Ramos (cell line): ENCODE measurements at regions not wholly inside any gene's neighbourhood (a gene's known extent, or its start where the extent isn't known, plus 50 kb on each side); places are given as distances from the start of the nearest gene placed in this dataset.

Source experiments
- in situ Hi-C: fragments of 300-500 bp; cut with MboI; formaldehyde crosslinking; loops from one replicate; pipeline ENCODE4 v1.14.3; 2022; ENCODE audit warnings: low sequenced_read_pairs; ENCODE audit not compliant: unreplicated experiment

DNA sequence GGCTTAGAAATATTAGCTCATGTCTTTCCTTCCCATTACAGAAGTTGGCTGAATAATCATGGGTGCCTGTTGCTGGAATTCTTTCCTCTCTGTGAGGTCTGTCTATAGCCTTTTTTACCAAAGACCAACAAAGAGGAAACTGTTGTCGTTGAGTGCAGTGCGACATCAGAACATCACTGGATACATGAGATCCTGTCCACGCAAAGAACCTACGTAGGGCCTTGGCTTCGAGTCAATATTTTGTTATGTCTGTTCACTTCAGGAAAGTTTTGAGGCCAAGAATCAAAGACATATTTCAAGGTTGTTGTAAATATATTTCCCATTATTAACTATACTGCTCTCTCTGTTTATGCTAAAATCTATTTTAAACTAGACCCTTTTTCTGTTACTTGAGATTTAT, 101.5 kb upstream of the IL12A start:
- in situ Hi-C loops = loop anchor here (25.0 kb wide), 1 partner anchor 600 kb away; no protein-coding TSS in a partner anchor

DNA sequence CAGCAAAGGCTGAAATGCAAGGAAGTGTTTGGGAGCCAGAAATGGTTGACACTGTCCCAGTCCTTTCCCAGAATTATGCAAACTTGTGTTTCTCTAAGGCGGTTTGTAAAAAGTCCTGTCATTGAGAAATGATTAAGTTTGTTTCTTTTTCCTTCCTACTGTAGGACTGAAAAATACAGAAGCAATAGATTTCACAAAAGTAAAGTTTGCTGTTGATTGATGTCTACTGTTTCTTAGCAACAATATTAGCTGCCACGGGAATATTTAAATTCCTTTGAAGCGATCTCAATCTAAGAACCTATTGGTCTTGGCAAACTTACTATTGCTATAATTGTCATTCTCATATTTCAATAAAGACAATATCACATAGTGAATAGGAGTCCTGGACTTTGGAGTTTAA, 100.7 kb upstream of the IL12A start:
- in situ Hi-C loops = loop anchor here (25.0 kb wide), 1 partner anchor 599 kb away; no protein-coding TSS in a partner anchor

DNA sequence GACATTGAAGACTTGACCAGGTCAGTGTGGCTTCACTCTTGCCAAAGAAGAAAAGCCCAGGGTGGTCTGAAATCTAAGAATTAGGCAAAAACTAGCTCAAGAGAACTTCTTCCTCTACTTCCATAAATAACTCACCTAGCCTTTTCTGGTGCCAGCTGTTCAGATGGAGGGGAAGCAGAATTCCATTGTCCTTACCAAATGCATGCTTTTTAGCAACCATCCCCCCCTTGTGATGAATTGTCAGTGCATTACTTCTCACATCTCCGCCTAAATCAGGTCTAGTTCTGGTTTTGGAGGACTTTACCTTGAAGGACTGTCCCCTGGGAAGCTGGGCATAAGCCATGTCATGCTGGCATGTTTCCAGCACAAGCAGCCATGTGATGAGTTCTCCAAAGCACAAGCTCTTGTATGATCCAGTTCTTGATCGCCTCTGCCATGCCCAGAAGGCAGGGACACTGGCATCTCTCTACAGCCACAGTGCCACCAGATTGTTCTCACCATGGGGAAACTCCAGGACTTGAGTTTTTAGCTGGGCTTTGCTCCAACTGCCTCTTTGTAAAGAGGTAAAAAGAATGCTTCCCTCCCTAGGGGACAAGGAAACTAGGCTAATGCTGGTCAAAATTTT, 96.4 kb upstream of the IL12A start:
- in situ Hi-C loops = loop anchor here (25.0 kb wide), 1 partner anchor 595 kb away; no protein-coding TSS in a partner anchor

DNA sequence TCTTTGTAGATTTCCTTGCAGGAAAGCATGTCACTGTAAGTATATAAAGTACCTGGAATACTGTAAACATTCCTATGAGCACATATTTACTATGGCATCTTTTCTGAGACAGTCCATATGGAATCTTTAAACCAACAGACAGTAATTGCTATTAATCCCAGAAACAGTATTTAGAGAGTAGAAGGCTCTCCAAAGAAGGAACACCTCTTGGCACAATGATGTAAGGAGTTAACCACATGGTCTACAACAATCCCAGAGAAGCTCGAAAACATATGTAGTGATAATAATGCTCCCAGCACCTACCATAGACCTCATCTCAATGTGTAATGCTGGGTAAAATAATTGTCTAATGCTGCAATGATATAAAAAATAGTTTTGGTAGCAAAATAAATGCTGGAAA, 95.8 kb upstream of the IL12A start:
- in situ Hi-C loops = loop anchor here (25.0 kb wide), 1 partner anchor 594 kb away; no protein-coding TSS in a partner anchor

DNA sequence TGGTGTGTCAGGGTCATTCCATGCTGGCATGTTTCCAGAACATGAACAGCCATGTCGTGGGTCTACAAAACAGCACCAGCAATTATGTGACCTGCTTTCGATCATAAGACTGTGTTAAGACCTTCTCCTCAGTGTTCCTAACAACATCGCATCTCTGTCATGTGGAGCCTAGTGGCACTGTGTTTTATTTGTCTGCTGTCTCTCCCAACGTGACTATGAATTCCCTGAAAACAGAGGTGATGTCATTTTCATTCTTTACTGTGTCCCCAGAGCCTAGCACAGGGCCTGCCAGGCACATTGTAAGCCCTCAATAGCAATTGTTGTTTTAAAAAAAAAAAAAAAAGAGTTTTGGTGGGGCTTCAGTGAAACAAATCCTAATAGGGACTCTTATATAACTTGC, 94.2 kb upstream of the IL12A start:
- in situ Hi-C loops = loop anchor here (25.0 kb wide), 1 partner anchor 593 kb away; no protein-coding TSS in a partner anchor

DNA sequence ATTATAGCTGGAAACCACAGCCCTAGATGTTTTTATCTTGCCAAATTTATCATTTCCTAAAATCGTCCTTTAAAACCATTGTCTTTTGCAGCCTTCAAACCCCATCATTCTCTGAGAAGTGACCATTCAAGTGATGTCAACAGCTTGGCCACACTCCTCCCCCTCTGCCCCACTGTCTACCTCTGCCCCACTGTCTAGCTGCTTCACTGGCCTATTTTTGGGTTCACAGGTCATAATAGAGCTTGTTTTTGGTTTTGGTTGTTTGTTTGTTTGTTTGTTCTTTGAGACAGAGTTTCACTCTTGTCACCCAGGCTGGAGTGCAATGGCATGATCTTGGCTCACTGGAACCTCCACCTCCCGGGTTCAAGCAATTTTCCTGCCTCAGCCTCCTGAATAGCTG, 93.2 kb upstream of the IL12A start:
- in situ Hi-C loops = loop anchor here (25.0 kb wide), 1 partner anchor 592 kb away; no protein-coding TSS in a partner anchor

DNA sequence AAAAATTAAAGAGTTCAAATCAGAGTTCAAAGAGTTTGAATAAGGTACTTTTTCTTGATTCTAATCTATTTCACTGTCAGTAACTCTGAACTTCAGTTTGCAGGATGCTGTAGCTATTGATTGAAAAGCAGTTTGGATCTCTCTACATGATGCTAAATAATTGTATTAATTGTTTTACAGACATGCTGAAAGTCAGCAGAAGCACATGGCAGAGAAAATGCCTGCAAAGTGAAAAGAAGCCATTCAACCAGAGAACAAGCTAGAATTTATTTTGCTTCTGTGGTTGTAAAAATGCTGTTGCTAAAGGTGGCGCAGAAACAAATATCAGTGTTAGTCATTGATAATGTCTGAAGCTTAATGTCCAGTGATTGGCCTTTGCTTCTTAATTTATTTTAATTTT, 92.1 kb upstream of the IL12A start:
- in situ Hi-C loops = loop anchor here (25.0 kb wide), 1 partner anchor 591 kb away; no protein-coding TSS in a partner anchor

DNA sequence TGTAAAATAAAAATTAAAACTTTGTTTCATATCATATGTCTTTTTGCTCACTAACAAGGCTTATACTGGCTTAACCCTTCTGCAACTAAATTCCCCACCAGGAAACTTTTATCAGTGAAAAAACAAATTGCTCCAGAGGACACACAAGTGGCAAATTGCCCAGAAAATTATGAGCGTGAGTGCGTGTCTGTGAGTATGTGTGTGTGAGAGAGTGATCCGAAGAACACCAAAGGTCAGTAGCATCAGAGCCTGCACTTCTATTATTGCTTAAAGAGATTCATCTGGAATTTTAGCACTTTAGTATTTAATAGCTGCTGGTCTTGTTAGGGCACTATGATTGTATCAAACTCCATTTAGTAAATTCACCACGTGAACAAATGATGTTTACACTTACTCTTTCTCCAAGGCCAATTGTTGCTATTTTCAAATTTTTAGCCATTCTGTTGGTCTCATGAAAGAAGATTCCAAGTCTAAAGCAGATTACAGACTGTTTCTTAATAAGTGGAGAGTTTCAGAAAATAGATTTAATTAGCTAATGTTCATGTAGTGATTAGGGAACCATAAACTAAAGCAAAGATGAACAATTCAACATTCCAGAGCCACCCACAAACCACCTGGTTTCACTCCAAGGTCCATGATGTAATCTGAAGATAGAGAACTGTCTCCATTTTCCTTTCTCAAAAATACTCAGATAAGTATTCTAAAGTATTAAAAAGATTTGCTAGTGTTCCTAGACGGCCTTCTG, 91.1 kb upstream of the IL12A start:
- in situ Hi-C loops = loop anchor here (25.0 kb wide), 1 partner anchor 590 kb away; no protein-coding TSS in a partner anchor

DNA sequence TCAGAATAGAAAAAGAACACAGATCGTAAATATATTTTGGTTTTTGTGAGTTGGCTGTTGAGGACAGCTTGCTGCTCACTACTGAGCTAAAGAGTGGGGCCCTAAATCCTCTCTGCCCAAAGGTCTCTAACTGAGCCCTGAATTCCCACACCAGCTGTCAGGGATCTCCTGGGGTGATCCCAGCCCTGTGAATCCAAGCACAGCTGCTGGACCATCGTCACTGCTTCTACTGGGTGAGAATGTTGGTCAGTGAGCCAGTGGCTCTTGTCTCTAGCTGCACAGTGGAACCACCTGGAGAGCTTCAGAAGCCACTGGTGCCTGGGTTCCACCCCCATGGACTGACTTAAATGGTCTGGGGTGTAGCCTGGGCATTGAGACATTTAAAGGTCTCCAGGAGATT, 90.5 kb upstream of the IL12A start:
- in situ Hi-C loops = loop anchor here (25.0 kb wide), 1 partner anchor 589 kb away; no protein-coding TSS in a partner anchor

DNA sequence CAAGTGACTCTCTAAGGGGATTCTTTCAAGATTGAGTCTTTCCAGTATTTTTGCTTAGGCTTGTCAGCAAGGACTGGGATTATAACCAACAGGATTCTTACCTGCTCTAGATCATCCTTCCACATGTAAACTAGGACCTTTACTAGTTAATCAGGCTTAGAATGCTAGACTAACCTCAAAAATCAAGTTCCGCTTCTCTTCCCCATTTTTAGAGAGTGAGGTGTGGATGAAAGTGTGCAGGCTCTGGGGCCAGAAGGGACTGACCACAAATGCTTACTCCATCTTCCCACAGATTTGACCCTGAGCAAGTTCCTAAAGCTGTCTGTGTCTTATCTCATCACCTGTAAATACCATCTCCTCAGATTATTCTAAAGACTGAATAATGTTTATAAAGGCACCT, 89.5 kb upstream of the IL12A start:
- in situ Hi-C loops = loop anchor here (25.0 kb wide), 1 partner anchor 588 kb away; no protein-coding TSS in a partner anchor

DNA sequence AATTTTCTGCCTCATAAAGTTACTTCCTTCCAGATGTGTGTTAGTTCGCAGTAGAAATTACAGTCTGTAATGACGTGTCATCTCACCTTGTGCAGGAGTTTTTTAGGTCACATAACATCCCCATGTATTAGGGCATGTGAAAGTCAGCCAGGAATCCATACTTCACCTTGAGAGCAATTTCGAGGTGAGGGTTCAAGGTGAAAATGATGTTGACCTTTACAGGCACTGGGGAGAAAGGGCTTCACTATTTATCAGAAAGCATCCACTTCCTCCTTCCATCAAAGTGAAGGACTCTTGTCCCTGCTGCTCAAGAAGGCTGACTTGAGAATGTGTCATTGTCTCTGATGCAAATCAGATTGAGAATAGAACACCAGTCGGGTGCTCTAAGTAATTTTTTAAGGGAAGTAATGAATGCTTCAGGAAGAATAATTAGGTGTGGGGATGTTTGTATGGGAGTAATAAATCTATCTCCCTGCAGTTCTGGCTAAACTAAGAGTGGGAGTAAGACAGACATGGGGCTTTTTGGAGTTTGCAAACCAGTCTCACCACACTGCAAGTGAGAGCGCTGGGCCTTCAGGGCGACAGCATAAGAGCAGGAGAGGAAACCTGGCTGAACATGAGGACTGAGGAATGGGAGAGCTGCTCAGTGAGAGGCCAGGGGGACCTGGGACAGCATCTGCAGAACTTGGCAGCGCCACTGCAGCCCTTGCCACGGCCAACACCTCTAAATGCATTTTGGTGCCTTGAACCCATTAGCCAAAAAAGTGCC, 85.9 kb upstream of the IL12A start:
- in situ Hi-C loops = no loop called here

DNA sequence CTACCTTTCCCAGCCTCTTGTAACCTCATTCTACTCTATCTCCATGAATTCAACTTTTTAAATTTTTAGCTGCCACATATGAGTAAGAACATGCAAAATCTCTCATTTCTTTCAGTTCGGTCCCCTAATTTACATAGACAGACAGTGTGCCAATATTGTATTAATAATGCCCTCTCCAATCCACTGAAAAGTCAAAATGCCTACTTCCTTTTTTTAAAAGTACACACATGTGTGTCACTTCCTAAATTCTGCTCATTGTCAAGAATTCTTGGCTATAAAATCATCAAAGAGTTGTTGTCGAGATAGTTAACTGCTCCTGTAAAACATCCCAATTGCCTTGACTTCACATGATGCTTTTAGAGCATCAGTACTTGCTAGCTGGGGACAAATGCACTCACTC, 84.2 kb upstream of the IL12A start:
- in situ Hi-C loops = no loop called here

DNA sequence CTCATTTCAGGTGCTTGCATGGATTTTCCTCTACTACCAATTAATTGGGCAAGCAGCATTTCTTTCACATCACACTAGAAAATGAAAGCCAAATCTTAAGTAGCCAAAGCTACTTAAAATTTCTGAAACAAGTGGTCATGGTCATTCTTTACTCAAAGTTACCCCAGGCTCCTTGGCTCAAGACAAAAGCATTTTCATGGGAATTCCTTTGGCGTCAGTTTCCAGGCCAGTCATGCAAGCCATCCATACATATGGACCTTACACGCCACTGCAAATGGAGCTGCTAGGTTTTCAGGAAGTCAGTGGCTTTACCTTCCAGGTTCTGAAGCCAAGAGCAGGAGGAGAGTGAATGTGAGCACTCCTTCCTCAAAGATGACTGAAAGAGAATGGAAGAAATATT, 83.7 kb upstream of the IL12A start:
- in situ Hi-C loops = no loop called here

DNA sequence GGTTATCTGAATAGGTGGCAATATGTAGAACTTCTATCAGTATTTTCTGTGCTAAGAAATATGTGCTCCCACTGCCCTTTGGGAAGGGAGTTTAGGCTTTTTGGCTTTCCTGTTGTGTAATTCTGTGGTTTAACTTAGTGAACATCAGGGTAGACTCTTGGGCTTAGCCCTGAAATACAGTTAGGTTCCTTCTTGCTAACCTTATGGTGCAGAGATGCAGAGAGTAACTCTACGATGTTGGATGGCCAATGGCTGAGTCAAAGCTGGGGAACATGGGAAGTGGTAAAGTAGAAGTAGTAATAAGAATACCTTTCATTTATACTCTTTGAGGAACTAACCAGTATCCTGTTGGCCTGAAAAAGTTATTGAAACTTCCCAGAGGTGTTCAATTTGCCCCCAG, 80.8 kb upstream of the IL12A start:
- in situ Hi-C loops = no loop called here

DNA sequence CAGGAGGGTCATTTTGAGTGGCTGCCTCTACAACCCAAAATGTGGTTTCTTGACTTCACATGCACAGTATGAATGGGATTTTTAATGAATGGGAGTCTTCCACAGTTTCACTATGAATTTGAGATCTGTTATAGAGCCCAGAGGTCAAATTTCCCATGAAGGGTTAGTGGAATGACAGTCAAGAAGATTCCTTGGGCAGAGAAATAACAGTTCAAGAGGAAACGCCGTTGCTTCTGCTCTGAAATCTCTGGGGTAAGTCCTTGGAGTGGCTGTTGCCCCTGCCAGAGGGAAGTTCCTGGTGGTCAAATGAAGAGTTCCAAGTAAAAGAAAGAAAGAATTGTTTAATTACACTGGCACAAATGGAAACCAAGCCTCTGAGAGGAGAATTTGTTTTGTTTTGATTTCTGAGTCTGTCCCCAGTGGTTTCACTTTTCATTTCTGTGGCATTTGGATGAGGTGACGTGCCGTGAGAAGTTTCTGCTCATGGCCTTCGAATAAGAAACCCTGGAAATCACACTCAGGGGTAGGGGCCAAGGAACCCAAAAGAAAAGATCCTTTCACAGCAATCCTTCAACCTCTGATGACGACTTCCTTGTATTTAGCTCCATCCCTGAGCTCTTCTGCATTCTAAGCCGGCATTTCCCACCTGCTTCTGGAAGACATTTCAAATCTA, 77.5 kb upstream of the IL12A start:
- in situ Hi-C loops = no loop called here

DNA sequence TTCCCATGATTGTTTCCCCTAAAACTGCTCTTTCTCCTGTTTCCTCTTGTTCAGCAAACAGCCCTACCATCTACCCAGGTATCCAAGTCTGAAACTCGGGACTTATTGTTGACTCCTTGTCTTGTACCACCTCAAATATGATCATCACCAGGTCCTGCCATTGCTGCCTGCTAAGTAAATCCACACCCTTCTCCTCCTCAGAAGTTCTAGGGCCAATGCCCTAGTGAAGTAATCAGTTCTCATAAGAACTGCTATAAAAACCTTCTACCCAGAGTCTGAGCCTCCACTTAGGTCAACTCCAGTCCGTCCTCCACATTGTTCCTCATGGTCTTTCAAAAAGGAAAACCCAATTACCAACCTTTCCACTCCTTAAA, 77.0 kb upstream of the IL12A start:
- in situ Hi-C loops = no loop called here

DNA sequence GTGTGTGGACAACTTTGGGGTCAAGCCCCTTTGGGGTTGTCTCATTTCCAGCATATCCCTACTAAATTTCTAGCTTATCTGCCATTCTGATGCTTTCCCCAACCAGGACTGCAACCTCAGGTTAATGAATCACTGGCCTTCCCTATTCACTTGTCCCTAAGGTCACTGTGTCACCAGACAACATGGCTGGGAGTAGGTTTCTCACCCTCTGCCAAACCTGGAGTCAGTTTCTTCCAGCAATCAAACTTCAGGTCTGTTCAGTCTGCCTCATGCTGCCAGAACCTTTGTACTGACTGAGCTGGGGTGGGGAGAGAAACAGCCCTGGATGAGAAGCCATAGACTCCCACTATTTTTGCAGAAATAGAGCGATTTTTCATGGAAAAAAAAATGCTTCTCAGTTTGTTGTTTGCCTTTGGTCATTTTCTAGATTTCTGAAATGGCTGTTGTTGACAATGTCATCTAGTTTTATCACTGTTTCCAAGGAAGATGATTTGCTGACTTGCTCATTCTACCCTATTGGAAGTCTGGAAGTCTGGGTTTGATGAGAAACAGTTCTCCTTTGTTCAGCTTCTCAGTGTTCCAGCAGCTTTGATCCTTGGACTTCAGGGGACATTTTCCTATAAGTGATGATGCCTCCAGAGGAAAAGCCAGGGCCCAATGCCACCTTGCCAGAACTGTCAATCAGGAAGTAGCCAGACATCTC, 74.8 kb upstream of the IL12A start:
- in situ Hi-C loops = no loop called here

DNA sequence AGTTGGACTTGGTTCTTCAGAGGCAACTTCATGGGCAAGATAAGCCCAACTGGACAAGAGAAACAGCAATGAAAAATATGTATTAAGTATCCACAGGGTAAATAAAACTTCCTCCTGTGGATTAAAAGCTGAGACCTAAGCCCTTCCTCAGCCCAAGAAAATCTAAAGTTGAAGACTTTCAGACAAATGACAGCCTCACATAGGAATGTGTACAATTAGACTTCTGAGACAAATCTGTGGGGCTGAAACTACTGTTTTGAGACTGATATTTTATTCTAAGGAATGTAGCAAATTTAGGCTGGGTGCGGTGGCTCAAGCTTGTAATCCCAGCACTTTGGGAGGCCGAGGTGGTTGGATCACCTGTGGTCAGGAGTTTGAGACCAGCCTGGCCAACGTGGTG, 74.2 kb upstream of the IL12A start:
- in situ Hi-C loops = no loop called here

DNA sequence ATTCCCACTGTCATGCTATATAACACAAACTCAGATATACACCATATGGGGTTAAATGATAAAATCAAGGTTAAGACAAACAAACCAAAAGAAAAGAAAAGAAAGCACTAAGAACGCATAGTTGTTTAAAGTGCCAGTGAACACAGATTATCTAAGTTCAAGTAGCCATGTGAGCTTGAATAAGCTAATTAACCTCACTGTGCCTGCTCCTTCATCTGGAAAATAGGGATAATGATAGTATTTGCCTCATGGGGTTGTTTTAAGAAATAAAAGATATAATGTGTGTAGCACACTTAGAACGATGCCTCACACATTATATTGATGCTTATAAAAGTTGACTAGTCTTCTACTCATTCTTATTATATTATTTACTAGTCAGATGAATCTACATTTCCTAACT, 72.6 kb upstream of the IL12A start:
- in situ Hi-C loops = no loop called here

DNA sequence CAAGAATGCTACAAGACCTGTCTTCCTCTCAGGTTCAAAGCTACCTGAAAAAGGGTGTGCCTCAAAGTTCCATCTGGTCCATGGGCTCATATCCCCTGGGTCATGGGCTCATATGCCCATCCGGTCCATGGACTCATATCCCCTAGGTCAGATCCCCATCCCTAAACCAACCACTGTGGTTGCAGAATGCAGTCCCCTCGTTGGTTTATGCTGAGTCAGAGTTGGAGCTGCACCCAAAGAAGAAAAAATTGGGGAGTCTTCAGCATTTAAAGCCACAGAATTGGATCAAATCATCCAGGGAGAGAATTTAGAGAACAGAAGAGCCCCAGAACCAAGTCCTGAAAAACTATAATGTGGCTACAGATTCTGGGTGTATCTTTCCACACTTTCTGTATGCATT, 71.5 kb upstream of the IL12A start:
- in situ Hi-C loops = no loop called here
